ENCODE measurements at regions not wholly inside any gene's neighbourhood (a gene's known extent, or its start where the extent isn't known, plus 50 kb on each side); places are given as distances from the start of the nearest gene placed in this dataset.

- no peak for TF ChIP-seq CERS6 (CRISPR knock-in tag; IDR thresholded peaks at IDR 0.05)
- TF ChIP-seq ZNF207 (IDR thresholded peaks at IDR 0.05; ENCODE audit: borderline replicate concordance): no peak
- no peak for TF ChIP-seq KDM4B (CRISPR knock-in tag; IDR thresholded peaks at IDR 0.05)
- no peak for TF ChIP-seq KDM6A (CRISPR knock-in tag; IDR thresholded peaks at IDR 0.05; ENCODE audit: low read depth)
- TF ChIP-seq JUN (CRISPR knock-in tag; IDR thresholded peaks at IDR 0.05): peak; percentile 18; the same call in 1 of the 2 replicates
- TF ChIP-seq PCBP2 (optimal IDR thresholded peaks at IDR 0.05; ENCODE audit: low read depth, low read length, poor library complexity, severe bottlenecking): no peak
- no peak for TF ChIP-seq DDIT3 (CRISPR knock-in tag; IDR thresholded peaks at IDR 0.05)
- no peak for TF ChIP-seq NR2C2 (CRISPR knock-in tag; IDR thresholded peaks at IDR 0.05; ENCODE audit: borderline replicate concordance)
- no peak for TF ChIP-seq CEBPB (IDR thresholded peaks at IDR 0.05; ENCODE audit: borderline replicate concordance, low read depth, low read length)
- no peak for TF ChIP-seq HMGA1 (CRISPR knock-in tag; conservative IDR thresholded peaks at IDR 0.05)
- TF ChIP-seq ZBTB1 (CRISPR knock-in tag; IDR thresholded peaks at IDR 0.05; ENCODE audit: borderline replicate concordance): no peak
- TF ChIP-seq ASH2L (IDR thresholded peaks at IDR 0.05; ENCODE audit: insufficient read length, low read depth, low read length): peak; percentile 29
- TF ChIP-seq ZNF24 (IDR thresholded peaks at IDR 0.05): no peak
- TF ChIP-seq ZNF790 (CRISPR knock-in tag; IDR thresholded peaks at IDR 0.05; ENCODE audit: borderline replicate concordance): no peak
- TF ChIP-seq MTF2 (CRISPR knock-in tag; IDR thresholded peaks at IDR 0.05; ENCODE audit: borderline replicate concordance): no peak
- no peak for TF ChIP-seq ZNF44 (CRISPR knock-in tag; IDR thresholded peaks at IDR 0.05)
- no peak for TF ChIP-seq ZMYM3 (CRISPR knock-in tag; IDR thresholded peaks at IDR 0.05)
- TF ChIP-seq RORA (CRISPR knock-in tag; IDR thresholded peaks at IDR 0.05): no peak
- TF ChIP-seq PAF1 (CRISPR knock-in tag; IDR thresholded peaks at IDR 0.05): no peak
- TF ChIP-seq KLF13 (CRISPR knock-in tag; IDR thresholded peaks at IDR 0.05): no peak
- TF ChIP-seq ZNF407 (CRISPR knock-in tag; IDR thresholded peaks at IDR 0.05; ENCODE audit: not compliant biosample characterization): no peak
These were observed 359.5 kb upstream of the FGF16 start (continued) for GRCh38 chrX:77087529-77088169.
